H1 (cell line): ENCODE measurements at regions not wholly inside any gene's neighbourhood (a gene's known extent, or its start where the extent isn't known, plus 50 kb on each side); places are given as distances from the start of the nearest gene placed in this dataset.
A peak's percentile ranks its signal among the peaks of the same experiment; 100 is the strongest.

Experiments
- CHD2 ChIP-seq: IDR thresholded peaks from 2 replicates; pipeline ENCODE4 v1.6.1; 2012; ENCODE audit warnings: low read length, improper control_type of control experiment
- CHD7 ChIP-seq: fragments of 300-600 bp; sonication (generic); IDR thresholded peaks from 2 replicates; pipeline ENCODE4 v1.7.1; 2012; ENCODE audit warnings: low read length, moderate library complexity, mild to moderate bottlenecking, inconsistent platforms; ENCODE audit not compliant: insufficient replicate concordance
- CTCF ChIP-seq, 3 experiments: IDR thresholded peaks; 1 replicate in 2 of 3; 2 replicates in 1 of 3; pipeline versions ENCODE4 v1.5.1 to v1.6.1; 2011; ENCODE audit warnings: low read length in 3 of 3, mild to moderate bottlenecking in 3 of 3, inconsistent platforms in 2 of 3, low read depth in 1 of 3, moderate library complexity in 1 of 3; ENCODE audit not compliant: insufficient read depth in 1 of 3; ENCODE audit errors: control extremely low read depth in 1 of 3
- EGR1 ChIP-seq: IDR thresholded peaks from 2 replicates; pipeline ENCODE4 v1.6.1; 2011; ENCODE audit warnings: low read depth, low read length, borderline replicate concordance
- KDM1A ChIP-seq: fragments of 200-600, 300-600 bp; sonication (generic); IDR thresholded peaks from 2 replicates; pipeline ENCODE4 v1.7.1; 2016; ENCODE audit warnings: mild to moderate bottlenecking, low read length, borderline replicate concordance
- MAFK ChIP-seq: IDR thresholded peaks from 2 replicates; pipeline ENCODE4 v1.6.1; 2012; ENCODE audit warnings: low read depth, mild to moderate bottlenecking, improper control_type of control experiment, low read length
- SP2 ChIP-seq: IDR thresholded peaks from 2 replicates; pipeline ENCODE4 v1.6.1; 2012; ENCODE audit warnings: mild to moderate bottlenecking, low read length, inconsistent platforms
- TCF12 ChIP-seq: IDR thresholded peaks from 2 replicates; pipeline ENCODE4 v1.6.1; 2011; ENCODE audit warnings: low read depth, mild to moderate bottlenecking, low read length

GRCh38 chr5:1736889-1737711 lies 62.5 kb downstream of the MRPL36 start (continued):
- TF ChIP-seq CHD7 = no peak
- no peak for TF ChIP-seq KDM1A
- no peak for TF ChIP-seq SP2
- TF ChIP-seq TCF12 = no peak
- TF ChIP-seq EGR1 = no peak
- no peak for TF ChIP-seq CHD2
- no peak for TF ChIP-seq MAFK
- TF ChIP-seq CTCF (IDR thresholded peaks at IDR 0.05; ENCODE audit: control extremely low read depth in 1 of 3, insufficient read depth in 1 of 3, low read depth in 1 of 3, low read length in 3 of 3) = peak in 2 of 3 experiments; percentile 20 to 25; a peak in 2 of 4 replicates
